OCI-LY7 (cell line): ENCODE measurements at regions not wholly inside any gene's neighbourhood (a gene's known extent, or its start where the extent isn't known, plus 50 kb on each side); places are given as distances from the start of the nearest gene placed in this dataset.

Experiments
- EZH2phosphoT487 ChIP-seq: fragments of 200-600 bp; sonication (generic); IDR thresholded peaks from 2 replicates; pipeline ENCODE4 v1.6.1; 2018; ENCODE audit warnings: low read depth, borderline replicate concordance, mild to moderate bottlenecking, mixed run types, antibody characterized with exemption, low read length, moderate library complexity, mixed read lengths
- TF ChIP-seq, protein P1 (sequence below): fragments of 200-600 bp; sonication (generic); conservative IDR thresholded peaks from 2 replicates; pipeline ENCODE4 v1.5.1; 2014; ENCODE audit warnings: mild to moderate bottlenecking, antibody characterized with exemption, low read length, moderate library complexity, mixed read lengths

DNA sequence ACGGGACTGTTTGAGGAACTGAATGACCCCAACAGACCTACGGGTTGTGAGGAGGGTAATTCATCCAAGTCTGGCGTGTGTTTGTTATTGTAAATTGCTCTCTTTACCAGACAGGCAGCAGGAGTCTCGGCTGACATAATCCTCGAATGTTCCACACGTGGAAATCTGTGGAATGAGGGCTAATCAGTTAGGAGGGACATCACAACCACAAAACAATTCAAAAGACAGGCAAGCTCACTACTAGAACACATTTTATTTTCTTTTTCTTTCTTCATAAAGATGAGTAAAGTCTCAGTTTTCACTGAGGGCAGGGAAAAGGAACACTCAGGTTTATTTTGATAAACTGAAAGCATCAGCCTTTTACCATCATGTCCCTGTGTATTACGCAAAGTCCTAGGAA, 53.8 kb downstream of the GRK7 start:
- TF ChIP-seq, protein P1, sequence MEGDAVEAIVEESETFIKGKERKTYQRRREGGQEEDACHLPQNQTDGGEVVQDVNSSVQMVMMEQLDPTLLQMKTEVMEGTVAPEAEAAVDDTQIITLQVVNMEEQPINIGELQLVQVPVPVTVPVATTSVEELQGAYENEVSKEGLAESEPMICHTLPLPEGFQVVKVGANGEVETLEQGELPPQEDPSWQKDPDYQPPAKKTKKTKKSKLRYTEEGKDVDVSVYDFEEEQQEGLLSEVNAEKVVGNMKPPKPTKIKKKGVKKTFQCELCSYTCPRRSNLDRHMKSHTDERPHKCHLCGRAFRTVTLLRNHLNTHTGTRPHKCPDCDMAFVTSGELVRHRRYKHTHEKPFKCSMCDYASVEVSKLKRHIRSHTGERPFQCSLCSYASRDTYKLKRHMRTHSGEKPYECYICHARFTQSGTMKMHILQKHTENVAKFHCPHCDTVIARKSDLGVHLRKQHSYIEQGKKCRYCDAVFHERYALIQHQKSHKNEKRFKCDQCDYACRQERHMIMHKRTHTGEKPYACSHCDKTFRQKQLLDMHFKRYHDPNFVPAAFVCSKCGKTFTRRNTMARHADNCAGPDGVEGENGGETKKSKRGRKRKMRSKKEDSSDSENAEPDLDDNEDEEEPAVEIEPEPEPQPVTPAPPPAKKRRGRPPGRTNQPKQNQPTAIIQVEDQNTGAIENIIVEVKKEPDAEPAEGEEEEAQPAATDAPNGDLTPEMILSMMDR = no peak
- no peak for TF ChIP-seq EZH2phosphoT487
